ENCODE measurements at regions not wholly inside any gene's neighbourhood (a gene's known extent, or its start where the extent isn't known, plus 50 kb on each side); places are given as distances from the start of the nearest gene placed in this dataset.

GRCh38 chr11:42170601-42171000 is 711.1 kb upstream of the LRRC4C start:
- FAIRE-seq (no peak), ATAC-seq (no peak), DNase-seq (ENCODE audit: low spot score) (no peak)
- Histone ChIP-seq H3K9ac (ENCODE audit: insufficient read depth, low read depth, low read length) (no peak overlapping the region), H3K27me3 (ENCODE audit: control insufficient read depth in 1 of 2, insufficient read depth in 2 of 2, low read length in 2 of 2) (no peaks in the 10 kb centered on the region; a peak in 1 of 5 replicates), H3K36me3 (replicated peaks in 1 of 2; ENCODE audit: control insufficient read depth in 1 of 2, insufficient read depth in 2 of 2, low read length in 2 of 2) (no peaks in the 10 kb centered on the region), H3K4me3 (replicated peaks in 1 of 3; ENCODE audit: insufficient read depth in 1 of 3, low read depth in 2 of 3, low read length in 3 of 3) (no peak overlapping the region), H3K4me2 (ENCODE audit: low read depth, low read length) (no peak overlapping the region), H3K27ac (ENCODE audit: extremely low read length, insufficient read depth, low read length) (no peak overlapping the region), H3K4me1 (ENCODE audit: insufficient read depth, low read length) (no peaks in the 10 kb centered on the region), H3K9me3 (ENCODE audit: low read length) (peaks cover 76% of the 10 kb centered on the region), H3K79me2 (ENCODE audit: insufficient read depth, low read length) (no peaks in the 10 kb centered on the region), H2AFZ (ENCODE audit: low read length) (no peak overlapping the region), H4K20me1 (ENCODE audit: insufficient read depth, low read length) (no peaks in the 10 kb centered on the region)
- TF ChIP-seq HES4 (CRISPR knock-in tag; IDR thresholded peaks at IDR 0.05; ENCODE audit: borderline replicate concordance) (no peak), ZSCAN21 (CRISPR knock-in tag; IDR thresholded peaks at IDR 0.05; ENCODE audit: borderline replicate concordance) (no peak), CREBL2 (CRISPR knock-in tag; IDR thresholded peaks at IDR 0.05; ENCODE audit: borderline replicate concordance) (no peak), NFIC (IDR thresholded peaks at IDR 0.05; ENCODE audit: low read length) (no peak), ZNF781 (CRISPR knock-in tag; IDR thresholded peaks at IDR 0.05; ENCODE audit: borderline replicate concordance, not compliant biosample characterization) (no peak), RAD21 (CRISPR knock-in tag; IDR thresholded peaks at IDR 0.05) (no peak), ZBTB20 (CRISPR knock-in tag; IDR thresholded peaks at IDR 0.05; ENCODE audit: borderline replicate concordance, low read depth) (no peak), HDAC2 (CRISPR knock-in tag; IDR thresholded peaks at IDR 0.05) (no peak), ZNF225 (CRISPR knock-in tag; IDR thresholded peaks at IDR 0.05) (no peak), ZNF234 (CRISPR knock-in tag; conservative IDR thresholded peaks at IDR 0.05) (no peak), ARNT (IDR thresholded peaks at IDR 0.05) (no peak), ZNF33A (CRISPR knock-in tag; IDR thresholded peaks at IDR 0.05; ENCODE audit: borderline replicate concordance) (no peak), KDM5B (CRISPR knock-in tag; IDR thresholded peaks at IDR 0.05; ENCODE audit: borderline replicate concordance) (no peak), ZSCAN20 (CRISPR knock-in tag; IDR thresholded peaks at IDR 0.05; ENCODE audit: borderline replicate concordance) (no peak), HMGA1 (CRISPR knock-in tag; conservative IDR thresholded peaks at IDR 0.05) (no peak), LBX2 (CRISPR knock-in tag; IDR thresholded peaks at IDR 0.05; ENCODE audit: borderline replicate concordance) (no peak), TOE1 (CRISPR knock-in tag; IDR thresholded peaks at IDR 0.05) (no peak), KMT2A (CRISPR knock-in tag; IDR thresholded peaks at IDR 0.05) (no peak), ETS1 (CRISPR knock-in tag; IDR thresholded peaks at IDR 0.05) (no peak), RBAK (CRISPR knock-in tag; IDR thresholded peaks at IDR 0.05) (no peak)
- in situ Hi-C loops (cut with HindIII; ENCODE audit: extremely low pct_ligation_motif_present, low pct_unique_long_range_greater_than_20kb) = no loop called here
- BruUV-seq (replicated peaks) = no TSS peak
- POLR2A ChIA-PET = no interaction called here
- 0% methylated on average over 1 of the region's 1 CpG for WGBS (ENCODE audit: low lambda C conversion rate)
- CTCF ChIA-PET (ENCODE audit: low intra/inter-chr PET ratio, low total read pairs) = no interaction called here
- intact Hi-C loops (cut with micrococcal nuclease; ENCODE audit: unreplicated experiment) = no loop called here
